IPS DF 19.7 (cell line): ENCODE measurements at regions not wholly inside any gene's neighbourhood (a gene's known extent, or its start where the extent isn't known, plus 50 kb on each side); places are given as distances from the start of the nearest gene placed in this dataset.
A peak's percentile ranks its signal among the peaks of the same experiment; 100 is the strongest.

Experiments
- DNase-seq: peaks from one replicate; pipeline ENCODE4 v3.0.0-alpha.2; 2013; ENCODE audit warnings: low read depth, low spot score

DNA sequence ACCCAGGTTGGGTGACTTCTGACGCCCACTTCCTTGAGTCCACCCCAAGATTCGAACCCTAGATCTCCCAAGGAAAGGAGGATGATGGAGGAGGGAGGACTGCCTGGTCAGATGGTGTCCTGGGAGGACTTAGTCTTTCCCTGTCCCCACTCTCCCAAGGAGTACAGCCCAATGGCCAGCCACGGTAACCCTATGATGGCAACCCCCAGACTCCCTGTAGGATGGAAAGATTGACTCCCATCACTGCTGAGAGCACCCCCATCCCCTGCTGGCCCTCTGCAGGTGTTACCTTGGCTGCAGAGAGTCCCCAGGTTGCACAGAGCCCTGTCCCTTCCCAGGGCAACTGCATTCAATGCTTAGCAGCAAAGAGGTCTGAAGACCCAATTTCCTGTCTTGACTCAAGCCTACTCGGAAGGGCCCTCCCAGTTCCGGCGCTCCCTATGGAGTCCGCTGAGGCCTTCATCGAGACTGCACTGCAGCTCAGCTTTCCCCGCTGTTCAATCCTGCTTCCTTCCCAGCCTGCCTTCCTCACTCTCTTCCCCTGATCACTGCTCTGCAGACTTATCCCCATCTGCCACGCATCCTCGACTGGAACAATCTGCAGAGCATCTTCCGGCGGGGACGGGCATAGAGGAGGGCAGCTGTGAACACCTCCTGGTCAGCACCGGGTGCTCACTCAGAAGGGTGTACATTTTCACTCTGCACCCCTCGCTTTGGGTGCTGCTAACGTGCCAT, 50.8 kb upstream of the OCM2 start:
- no peak for DNase-seq

GRCh38 chr7:98046816-98047215, 56.8 kb upstream of the OCM2 start:
- DNase-seq, result no peak

- DNase-seq, result peak; percentile 69
These were observed 57.6 kb upstream of the LMTK2 start for GRCh38 chr7:98049034-98049433.

GRCh38 chr7:98051118-98051744, 55.4 kb upstream of the LMTK2 start:
- DNase-seq, result peak; percentile 86

DNA sequence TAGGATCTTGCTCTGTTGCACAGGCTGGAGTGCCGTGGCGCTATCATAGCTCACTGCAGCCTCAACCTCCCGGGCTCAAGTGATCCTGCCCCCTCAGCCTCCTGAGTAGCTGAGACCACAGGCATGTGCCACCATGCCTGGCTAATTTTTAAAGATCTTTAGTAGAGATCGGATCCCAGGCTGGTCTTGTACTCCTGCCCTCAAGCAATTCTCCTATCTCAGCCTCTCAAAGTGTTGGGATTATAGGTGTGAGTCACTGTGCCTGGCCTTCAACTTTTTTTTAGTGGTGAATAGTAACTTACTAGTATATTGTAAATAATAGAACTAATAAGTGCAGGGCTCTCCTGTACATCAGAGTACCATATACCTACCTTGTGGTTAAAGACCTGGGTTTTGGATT, 52.1 kb upstream of the LMTK2 start:
- no peak for DNase-seq

DNA sequence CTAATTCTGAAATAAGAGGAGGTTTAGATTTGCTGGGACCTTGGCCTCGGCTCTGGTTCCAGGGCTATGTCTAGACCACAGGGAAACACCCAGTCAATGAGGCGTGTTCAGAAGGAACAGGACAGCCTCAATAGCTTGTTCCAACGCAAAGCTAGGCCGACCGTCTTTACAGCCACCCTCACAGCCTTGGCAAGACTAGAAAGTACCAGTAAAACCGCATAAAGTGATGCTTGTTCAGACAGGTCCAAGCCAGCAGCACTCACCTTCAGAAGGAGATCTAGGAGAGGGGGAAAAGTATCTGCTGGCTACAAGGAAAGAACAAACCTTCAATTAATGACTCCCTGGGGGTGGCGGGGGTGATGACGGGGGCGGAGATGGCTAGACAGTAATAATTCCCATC, 50.1 kb upstream of the LMTK2 start:
- no peak for DNase-seq
